ENCODE measurements at regions not wholly inside any gene's neighbourhood (a gene's known extent, or its start where the extent isn't known, plus 50 kb on each side); places are given as distances from the start of the nearest gene placed in this dataset.

DNA sequence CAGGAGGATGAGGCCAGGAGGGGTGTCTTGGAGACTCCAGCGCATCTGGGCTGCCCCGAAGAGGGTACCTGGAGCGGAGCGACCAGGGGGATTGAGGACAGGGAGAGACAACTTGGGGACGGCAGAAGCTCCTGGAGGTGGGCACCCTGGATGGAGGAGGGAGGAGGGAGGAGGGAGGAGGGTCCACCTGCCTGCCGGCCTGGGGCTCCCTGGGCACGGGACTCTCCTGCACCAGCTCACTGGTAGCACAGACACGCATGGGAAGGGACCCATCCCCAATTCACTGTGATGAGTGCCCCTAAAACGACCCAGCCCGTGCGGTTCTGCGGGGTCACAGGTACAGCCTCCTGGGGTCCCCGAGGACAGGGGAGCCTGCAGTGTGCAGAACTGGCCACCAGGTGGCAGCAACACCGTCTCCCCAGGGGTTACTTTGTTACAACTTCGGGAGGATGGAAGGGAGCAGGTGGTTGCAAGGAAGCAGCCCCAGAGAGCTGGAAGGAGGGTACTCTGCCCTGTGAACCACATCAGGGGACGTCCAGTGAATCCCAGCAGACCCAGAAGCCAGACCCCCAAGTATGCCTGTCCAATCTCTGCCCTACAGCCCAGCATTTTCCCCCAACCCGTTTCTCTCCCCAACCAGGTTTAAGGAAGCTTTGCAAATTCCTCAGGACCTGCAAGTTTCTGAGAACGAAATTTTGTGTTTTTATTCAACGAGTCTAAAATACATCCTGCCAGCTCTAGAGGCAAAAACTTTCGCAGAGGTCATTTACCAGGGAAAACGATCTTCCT is 482.4 kb downstream of the NPHP4 start:
- H3K36me3 Mint-ChIP-seq (ENCODE audit: low read depth), result no peaks in the 10 kb centered on the region
- POLR2A ChIA-PET, result no interaction called here
- no peak overlapping the region for H3K4me3 Mint-ChIP-seq
- H3K9me3 Mint-ChIP-seq, result no peaks in the 10 kb centered on the region
- DNase-seq, result peak; percentile 70
- H3K4me1 Mint-ChIP-seq, result no peaks in the 10 kb centered on the region
- no peak overlapping the region for H3K27ac Mint-ChIP-seq
- CTCF ChIA-PET, result interaction anchor here (0.7 to 2.4 kb wide), 8 partner anchors 10 to 465 kb away, joined by 3 to 11 read pairs (median 4); no protein-coding TSS in a partner anchor
- peaks cover 9% of the 10 kb centered on the region for H3K27me3 Mint-ChIP-seq

DNA sequence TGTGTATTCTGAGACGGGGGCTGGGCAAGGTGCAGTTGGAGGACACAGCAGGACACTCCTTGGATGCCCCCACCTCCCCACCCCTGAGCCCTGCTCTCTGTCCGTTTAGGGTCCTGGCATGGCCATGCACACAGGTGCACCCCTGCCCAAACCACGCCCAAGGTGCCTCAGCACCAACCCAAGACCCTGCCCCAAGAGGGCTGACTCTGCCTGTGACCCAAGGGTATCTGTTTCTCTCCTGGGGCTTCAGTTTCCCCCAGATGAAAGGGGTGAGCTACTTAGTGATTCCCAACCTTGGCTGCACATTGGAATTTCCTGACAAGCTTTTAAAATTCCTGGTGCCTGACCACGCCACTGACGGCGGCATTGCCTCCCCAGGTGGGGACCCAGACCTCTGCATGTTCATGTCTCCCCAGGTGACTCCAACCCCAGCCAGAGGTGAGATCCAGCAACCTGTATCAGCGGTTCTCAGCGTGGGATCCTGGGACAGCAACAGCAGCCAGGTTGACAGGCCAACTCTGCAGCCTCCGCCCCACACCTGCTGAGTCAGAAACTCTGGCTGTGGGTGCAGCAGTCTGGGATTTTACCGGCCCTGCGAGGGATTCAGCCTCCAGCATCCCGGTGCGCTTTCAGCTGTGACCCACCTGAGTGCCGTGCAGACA is 483.4 kb downstream of the NPHP4 start:
- POLR2A ChIA-PET, result no interaction called here
- Mint-ChIP-seq H3K27ac (no peak overlapping the region), H3K9me3 (no peaks in the 10 kb centered on the region)

DNA sequence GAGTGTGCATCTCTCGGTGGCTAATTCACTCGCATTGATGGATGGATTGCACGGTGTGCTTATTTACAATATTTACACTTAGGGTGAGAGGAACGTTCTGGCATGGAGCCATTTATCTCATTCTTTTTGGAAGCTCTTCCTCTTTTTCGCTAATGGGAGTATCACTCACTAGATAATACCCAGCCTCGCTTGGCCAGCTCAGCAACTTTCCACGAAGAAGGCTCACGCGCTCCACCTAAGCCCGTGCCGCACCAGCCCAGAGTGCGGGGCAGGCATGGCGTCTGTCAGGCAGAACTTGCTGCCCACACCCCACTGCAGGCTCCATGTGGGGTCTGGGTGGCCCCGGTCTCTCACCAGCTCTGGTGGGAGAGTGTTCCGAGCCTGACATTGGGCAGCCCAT is 484.9 kb downstream of the NPHP4 start:
- CTCF ChIA-PET, result interaction anchor here (1.4 kb wide), 1 partner anchor 9 kb away, joined by 3 read pairs; no protein-coding TSS in a partner anchor

More for the DNA sequence above, 483.4 kb downstream of the NPHP4 start:
- H3K4me1 Mint-ChIP-seq, result no peaks in the 10 kb centered on the region
- peaks cover 7% of the 10 kb centered on the region for H3K27me3 Mint-ChIP-seq
- no peak for DNase-seq
- CTCF ChIA-PET, result no interaction called here
- no peaks in the 10 kb centered on the region for H3K36me3 Mint-ChIP-seq (ENCODE audit: low read depth)
- H3K4me3 Mint-ChIP-seq, result no peak overlapping the region

DNA sequence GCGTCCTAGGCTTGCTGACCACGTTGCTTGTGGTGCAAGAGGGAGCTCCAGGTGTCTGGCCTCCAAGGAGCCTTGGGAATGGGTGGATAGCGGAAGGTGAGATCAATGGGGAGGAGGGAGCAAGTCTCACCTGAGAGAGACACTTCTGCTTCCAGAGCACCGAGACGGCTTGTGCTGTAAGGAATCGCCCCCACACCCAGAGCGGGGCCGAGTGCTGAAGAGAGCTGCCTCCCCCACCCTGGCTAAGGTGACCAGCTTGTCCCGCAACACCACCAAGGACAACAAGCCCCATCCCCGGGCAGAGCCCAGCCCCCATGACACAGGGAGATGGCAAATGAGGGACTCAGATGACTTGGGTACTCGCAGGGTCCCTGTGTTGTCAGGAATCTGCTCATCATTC is 485.6 kb downstream of the NPHP4 start:
- Mint-ChIP-seq H3K27me3 (peaks cover 7% of the 10 kb centered on the region), H3K36me3 (ENCODE audit: low read depth) (no peaks in the 10 kb centered on the region), H3K4me3 (no peak overlapping the region), H3K9me3 (no peaks in the 10 kb centered on the region), H3K27ac (no peak overlapping the region), H3K4me1 (no peaks in the 10 kb centered on the region)
- DNase-seq, result no peak
- ChIA-PET CTCF (interaction anchor here (1.4 kb wide), 1 partner anchor 9 kb away, joined by 3 read pairs; no protein-coding TSS in a partner anchor), POLR2A (no interaction called here)

More for the DNA sequence above, 484.9 kb downstream of the NPHP4 start:
- no peak for DNase-seq
- no peak overlapping the region for H3K4me3 Mint-ChIP-seq
- POLR2A ChIA-PET, result no interaction called here
- H3K4me1 Mint-ChIP-seq, result no peaks in the 10 kb centered on the region
- no peaks in the 10 kb centered on the region for H3K9me3 Mint-ChIP-seq
- no peaks in the 10 kb centered on the region for H3K36me3 Mint-ChIP-seq (ENCODE audit: low read depth)
- no peak overlapping the region for H3K27ac Mint-ChIP-seq
- H3K27me3 Mint-ChIP-seq, result peaks cover 7% of the 10 kb centered on the region

DNA sequence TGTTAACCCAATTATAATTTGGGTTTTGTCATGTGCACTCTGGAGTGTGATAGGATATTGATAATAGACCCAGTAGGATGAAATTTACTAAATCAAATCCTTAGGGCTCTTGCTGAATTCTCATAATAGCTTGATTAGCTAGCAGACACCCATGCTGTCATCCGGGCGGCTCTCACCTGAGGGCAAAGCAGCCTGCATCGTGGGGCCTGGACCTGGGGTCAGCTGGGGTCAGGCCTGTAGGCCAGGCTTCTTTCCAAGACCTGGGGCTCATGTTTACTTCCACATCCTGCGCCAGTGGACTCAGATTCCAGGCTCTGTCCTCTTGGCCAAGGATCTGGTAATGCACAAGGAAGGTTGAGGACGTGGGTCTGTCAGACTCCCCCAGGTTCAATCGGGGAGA is 486.3 kb downstream of the NPHP4 start:
- DNase-seq, result no peak
- no peaks in the 10 kb centered on the region for H3K36me3 Mint-ChIP-seq (ENCODE audit: low read depth)
- no peaks in the 10 kb centered on the region for H3K9me3 Mint-ChIP-seq
- POLR2A ChIA-PET, result no interaction called here
- H3K27me3 Mint-ChIP-seq, result peaks cover 2% of the 10 kb centered on the region
- no peak overlapping the region for H3K4me3 Mint-ChIP-seq
- H3K27ac Mint-ChIP-seq, result no peak overlapping the region
- CTCF ChIA-PET, result interaction anchor here (1.8 kb wide), 1 partner anchor 9 kb away, joined by 7 read pairs; no protein-coding TSS in a partner anchor
- no peaks in the 10 kb centered on the region for H3K4me1 Mint-ChIP-seq

DNA sequence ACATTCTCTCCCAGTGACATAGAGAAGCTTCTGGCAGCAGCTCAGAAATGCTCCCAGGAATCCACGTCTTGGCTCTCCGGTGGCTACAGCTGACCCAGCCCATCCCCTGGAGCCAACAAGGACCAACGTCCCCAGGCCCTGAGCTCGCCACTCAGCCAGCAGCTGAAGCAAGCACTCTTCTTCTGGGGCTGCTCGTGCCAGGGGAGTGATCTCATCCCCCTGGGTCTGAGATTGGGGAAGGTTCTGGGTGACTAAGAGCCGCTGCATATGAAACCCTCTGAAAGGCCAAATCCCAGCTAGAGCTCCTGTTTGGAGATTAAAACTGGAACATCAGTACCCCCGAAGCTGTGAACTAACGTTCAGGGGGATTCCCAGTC is 487.9 kb downstream of the NPHP4 start:
- Mint-ChIP-seq H3K36me3 (ENCODE audit: low read depth) (no peaks in the 10 kb centered on the region), H3K4me3 (no peak overlapping the region), H3K27ac (no peak overlapping the region), H3K9me3 (no peaks in the 10 kb centered on the region), H3K27me3 (no peaks in the 10 kb centered on the region), H3K4me1 (no peaks in the 10 kb centered on the region)
- DNase-seq, result no peak
- ChIA-PET POLR2A (no interaction called here), CTCF (interaction anchor here (0.8 to 0.9 kb wide), 2 partner anchors 10 to 11 kb away, joined by 3 read pairs; no protein-coding TSS in a partner anchor)

DNA sequence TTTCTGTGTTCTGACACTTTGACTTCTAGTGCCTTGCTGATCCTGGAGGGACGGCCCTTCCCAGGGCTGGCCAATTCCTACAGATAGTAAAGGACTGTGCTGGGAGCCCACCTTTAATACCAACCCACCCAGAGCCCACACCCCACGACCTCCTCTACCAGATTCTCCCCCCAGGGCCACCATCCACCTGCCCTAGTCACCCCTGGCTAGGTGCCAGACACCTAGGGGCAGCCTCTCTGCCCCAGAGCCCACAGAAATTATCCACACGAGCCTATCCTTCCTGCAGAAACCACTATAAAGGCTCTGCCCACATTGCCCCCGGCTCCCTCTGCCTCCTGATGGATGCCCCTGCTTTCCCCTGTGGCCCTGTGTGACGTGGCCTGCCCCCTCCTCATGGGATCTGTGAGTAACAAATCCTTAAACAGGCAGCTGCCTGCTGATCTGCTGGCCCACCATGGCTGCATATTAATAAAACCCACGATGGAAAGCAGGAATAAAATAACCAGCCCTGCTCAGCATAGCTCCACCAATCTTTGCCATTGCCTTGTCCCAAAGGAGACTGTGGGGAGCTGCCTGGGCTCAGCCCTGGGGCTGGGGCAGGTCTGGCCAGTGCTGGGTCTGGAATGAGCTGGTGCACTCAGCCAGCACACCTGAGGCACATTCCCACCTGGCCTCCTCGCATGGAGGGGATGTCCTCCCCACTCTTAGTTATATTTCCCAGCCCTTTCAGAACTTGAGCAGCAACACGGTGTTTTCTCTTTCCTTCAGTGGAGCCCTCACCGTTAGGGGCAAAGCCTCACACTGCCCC is 488.5 kb downstream of the NPHP4 start:
- H3K4me1 Mint-ChIP-seq, result no peaks in the 10 kb centered on the region
- H3K27ac Mint-ChIP-seq, result no peak overlapping the region
- POLR2A ChIA-PET, result no interaction called here
- H3K27me3 Mint-ChIP-seq, result no peaks in the 10 kb centered on the region
- no peak overlapping the region for H3K4me3 Mint-ChIP-seq
- no peaks in the 10 kb centered on the region for H3K9me3 Mint-ChIP-seq
- DNase-seq, result no peak
- no peaks in the 10 kb centered on the region for H3K36me3 Mint-ChIP-seq (ENCODE audit: low read depth)
- CTCF ChIA-PET, result interaction anchor here (0.8 to 0.9 kb wide), 2 partner anchors 11 to 12 kb away, joined by 3 read pairs; no protein-coding TSS in a partner anchor

DNA sequence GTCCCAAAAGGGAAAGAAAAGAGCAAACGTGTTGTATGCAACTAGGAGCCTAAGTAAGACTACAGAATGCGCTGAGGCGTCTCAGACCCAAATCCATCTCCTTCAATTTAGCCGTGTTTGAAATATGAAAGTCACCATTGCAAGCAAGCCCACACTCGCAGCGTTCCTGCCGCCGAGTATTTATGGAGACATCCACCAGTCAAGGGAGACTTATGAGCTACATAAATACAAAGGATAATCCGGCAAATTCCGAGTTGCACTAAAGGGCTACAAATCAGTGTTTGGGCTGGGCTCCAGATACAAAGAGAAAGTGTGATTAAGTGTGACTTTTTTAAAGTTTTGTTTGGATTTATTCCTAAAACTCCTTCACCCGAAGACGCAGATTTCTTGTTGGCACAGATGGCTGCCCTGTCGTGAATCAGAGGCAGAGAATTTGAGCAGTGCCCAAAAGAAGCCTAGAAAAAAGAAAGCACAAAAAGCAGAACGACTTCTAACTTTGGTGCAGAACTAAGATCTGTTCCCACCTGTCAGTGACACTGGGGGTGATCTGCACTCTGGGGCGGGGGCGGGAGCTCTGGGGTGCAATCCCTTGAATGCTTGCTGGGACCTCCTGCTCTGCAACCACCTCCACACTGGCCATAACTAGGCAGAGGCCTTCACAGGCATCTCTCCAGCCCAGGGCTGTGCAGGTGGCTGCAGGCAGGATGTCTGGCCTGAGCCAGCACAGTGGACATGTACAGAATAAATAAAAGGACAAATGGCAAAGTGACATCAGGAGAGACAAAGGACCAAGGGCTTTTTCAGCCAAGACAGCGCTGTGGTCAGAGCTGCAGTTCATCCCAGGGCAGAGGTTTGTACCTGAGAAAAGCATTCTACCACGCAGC is 489.7 kb downstream of the NPHP4 start:
- H3K9me3 Mint-ChIP-seq, result no peaks in the 10 kb centered on the region
- DNase-seq, result no peak
- ChIA-PET CTCF (no interaction called here), POLR2A (no interaction called here)
- no peaks in the 10 kb centered on the region for H3K4me1 Mint-ChIP-seq
- H3K36me3 Mint-ChIP-seq (ENCODE audit: low read depth), result no peaks in the 10 kb centered on the region
- no peak overlapping the region for H3K4me3 Mint-ChIP-seq
- no peaks in the 10 kb centered on the region for H3K27me3 Mint-ChIP-seq
- H3K27ac Mint-ChIP-seq, result no peak overlapping the region

DNA sequence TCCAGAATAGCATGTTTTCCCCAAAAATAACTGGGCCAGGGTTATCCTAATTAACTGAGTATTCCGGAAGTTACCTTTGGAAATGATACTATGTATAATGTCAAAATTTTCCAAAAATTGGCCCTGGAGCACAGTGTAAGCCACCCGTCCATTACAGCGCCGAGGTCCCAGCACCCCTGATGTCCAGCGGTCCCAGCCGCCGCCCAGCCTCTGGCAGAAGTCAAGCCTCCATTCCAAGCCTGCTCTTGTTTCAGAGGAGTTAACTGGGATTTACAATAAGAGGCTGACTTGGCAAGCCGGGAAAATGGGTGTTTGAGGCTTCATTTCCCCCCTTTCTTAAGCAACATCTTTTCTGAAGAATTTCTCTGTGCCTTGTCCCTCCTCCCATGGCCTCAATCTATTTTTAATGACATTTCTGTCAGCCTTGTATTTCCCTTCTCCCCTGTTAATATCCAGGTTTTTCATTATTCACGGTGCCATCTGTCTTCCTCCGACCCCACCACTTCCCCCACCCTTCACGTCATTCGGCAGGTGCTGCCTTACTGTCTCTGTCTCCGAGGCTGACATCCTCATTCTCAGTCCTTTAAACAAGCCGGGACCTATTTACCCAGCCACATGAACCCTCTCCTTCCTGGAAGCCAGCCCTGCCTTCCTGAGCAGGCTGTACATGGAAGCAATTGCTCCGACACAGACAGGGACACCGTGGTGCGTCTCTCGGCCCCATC is 490.9 kb downstream of the NPHP4 start:
- CTCF ChIA-PET, result interaction anchor here (1.5 kb wide), 1 partner anchor 9 kb away, joined by 7 read pairs; no protein-coding TSS in a partner anchor
- Mint-ChIP-seq H3K4me3 (no peak overlapping the region), H3K4me1 (no peaks in the 10 kb centered on the region), H3K9me3 (no peaks in the 10 kb centered on the region), H3K27ac (no peak overlapping the region), H3K36me3 (ENCODE audit: low read depth) (no peaks in the 10 kb centered on the region), H3K27me3 (no peaks in the 10 kb centered on the region)
- no peak for DNase-seq
- POLR2A ChIA-PET, result no interaction called here

DNA sequence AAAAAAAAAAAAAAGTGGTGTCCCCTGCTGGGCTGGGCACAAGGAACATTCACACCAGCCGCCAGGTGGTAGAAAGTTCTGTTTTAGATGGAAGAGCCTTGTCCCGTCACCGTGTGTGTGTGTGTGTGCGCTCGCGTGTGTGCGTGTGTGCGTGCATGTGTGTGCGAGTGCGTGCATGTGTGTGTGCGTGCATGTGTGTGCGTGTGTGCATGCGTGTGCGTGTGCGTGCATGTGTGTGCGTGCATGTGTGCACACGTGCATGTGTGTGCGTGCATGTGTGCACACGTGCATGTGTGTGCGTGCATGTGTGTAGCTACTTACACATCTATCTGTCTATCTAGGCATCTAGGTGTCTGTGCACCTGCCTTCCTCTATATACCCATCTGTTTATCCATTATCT is 491.7 kb downstream of the NPHP4 start:
- Mint-ChIP-seq H3K9me3 (no peaks in the 10 kb centered on the region), H3K4me1 (no peaks in the 10 kb centered on the region)
- no peak for DNase-seq

DNA sequence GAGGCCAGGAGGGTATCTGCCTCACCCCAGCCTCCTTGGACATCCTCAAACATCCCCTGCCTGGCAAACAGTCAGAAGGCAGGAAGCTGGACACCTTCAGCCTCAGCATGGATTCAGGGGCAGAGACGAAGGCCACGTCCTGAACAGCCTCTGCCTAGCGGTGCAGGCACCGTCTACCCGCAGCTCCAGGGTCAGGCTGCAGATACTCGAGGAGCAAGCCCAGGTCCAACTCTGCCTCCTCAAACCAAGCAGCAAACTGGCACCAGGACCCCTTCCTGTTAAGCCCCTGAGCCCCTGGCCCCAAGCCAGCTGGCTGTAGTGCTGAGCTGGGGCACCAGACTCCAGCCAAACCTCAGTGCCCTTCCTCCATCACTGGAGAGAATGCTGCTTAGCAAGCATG is 494.7 kb downstream of the NPHP4 start:
- ChIA-PET POLR2A (no interaction called here), CTCF (no interaction called here)
- no peaks in the 10 kb centered on the region for H3K9me3 Mint-ChIP-seq
- no peak overlapping the region for H3K27ac Mint-ChIP-seq
- no peaks in the 10 kb centered on the region for H3K4me1 Mint-ChIP-seq
- peaks cover 5% of the 10 kb centered on the region for H3K27me3 Mint-ChIP-seq
- DNase-seq, result no peak
- no peak overlapping the region for H3K4me3 Mint-ChIP-seq
- H3K36me3 Mint-ChIP-seq (ENCODE audit: low read depth), result no peaks in the 10 kb centered on the region

More for the DNA sequence above, 491.7 kb downstream of the NPHP4 start:
- CTCF ChIA-PET, result interaction anchor here (0.7 to 1.5 kb wide), 2 partner anchors 10 to 111 kb away, joined by 4 to 7 read pairs; no protein-coding TSS in a partner anchor
- Mint-ChIP-seq H3K27ac (no peak overlapping the region), H3K4me3 (no peak overlapping the region), H3K27me3 (peaks cover 1% of the 10 kb centered on the region), H3K36me3 (ENCODE audit: low read depth) (no peaks in the 10 kb centered on the region)
- POLR2A ChIA-PET, result no interaction called here
